Astrocyte (in vitro differentiated cells and primary cell): ENCODE measurements at regions not wholly inside any gene's neighbourhood (a gene's known extent, or its start where the extent isn't known, plus 50 kb on each side); places are given as distances from the start of the nearest gene placed in this dataset.
"Not testable (repeated sequence)": the region's sequence is repeated elsewhere in the genome, so short reads cannot be mapped to it uniquely, and the experiment has no call there.

Experiments
- EZH2 ChIP-seq: IDR thresholded peaks from 2 replicates; pipeline ENCODE4 v1.6.1; 2012; ENCODE audit warnings: mild to moderate bottlenecking, low read length, inconsistent platforms; ENCODE audit not compliant: insufficient read depth
- TF ChIP-seq, protein P1 (sequence below): IDR thresholded peaks from 2 replicates; pipeline ENCODE4 v1.5.1; 2011; ENCODE audit warnings: low read depth, mild to moderate bottlenecking, inconsistent platforms, low read length, moderate library complexity; ENCODE audit not compliant: insufficient read depth

DNA sequence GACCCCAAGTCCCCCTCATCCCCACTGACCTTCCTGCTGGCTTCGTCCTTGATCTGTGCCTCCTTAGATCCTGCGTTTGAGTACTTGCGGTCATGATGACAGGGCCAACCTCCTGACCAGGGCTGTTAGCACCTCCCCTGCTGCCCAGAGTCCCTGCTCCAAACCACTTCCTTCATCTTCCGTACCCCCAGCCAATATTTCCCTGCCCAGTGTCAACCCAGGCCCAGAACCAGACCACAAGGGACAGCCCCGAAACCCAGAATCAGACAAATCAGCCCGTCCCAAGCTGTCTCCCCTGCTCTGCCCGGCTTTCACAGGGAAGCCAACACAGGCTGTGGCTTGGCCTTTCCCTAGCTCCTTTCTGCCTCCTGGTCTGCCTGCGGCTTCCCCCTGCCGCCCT is 784.7 kb downstream of the SPATA31A7 start:
- TF ChIP-seq, protein P1, sequence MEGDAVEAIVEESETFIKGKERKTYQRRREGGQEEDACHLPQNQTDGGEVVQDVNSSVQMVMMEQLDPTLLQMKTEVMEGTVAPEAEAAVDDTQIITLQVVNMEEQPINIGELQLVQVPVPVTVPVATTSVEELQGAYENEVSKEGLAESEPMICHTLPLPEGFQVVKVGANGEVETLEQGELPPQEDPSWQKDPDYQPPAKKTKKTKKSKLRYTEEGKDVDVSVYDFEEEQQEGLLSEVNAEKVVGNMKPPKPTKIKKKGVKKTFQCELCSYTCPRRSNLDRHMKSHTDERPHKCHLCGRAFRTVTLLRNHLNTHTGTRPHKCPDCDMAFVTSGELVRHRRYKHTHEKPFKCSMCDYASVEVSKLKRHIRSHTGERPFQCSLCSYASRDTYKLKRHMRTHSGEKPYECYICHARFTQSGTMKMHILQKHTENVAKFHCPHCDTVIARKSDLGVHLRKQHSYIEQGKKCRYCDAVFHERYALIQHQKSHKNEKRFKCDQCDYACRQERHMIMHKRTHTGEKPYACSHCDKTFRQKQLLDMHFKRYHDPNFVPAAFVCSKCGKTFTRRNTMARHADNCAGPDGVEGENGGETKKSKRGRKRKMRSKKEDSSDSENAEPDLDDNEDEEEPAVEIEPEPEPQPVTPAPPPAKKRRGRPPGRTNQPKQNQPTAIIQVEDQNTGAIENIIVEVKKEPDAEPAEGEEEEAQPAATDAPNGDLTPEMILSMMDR, result not testable (repeated sequence)
- not testable (repeated sequence) for TF ChIP-seq EZH2
